HG02623 (cell line): ENCODE measurements at regions not wholly inside any gene's neighbourhood (a gene's known extent, or its start where the extent isn't known, plus 50 kb on each side); places are given as distances from the start of the nearest gene placed in this dataset.
A peak's percentile ranks its signal among the peaks of the same experiment; 100 is the strongest.

Experiments
- ATAC-seq: cut with Tn5 transposase; IDR thresholded peaks from one replicate; pipeline ENCODE4 v1.9.1; 2021; ENCODE audit warnings: moderate library complexity; ENCODE audit not compliant: unreplicated experiment

DNA sequence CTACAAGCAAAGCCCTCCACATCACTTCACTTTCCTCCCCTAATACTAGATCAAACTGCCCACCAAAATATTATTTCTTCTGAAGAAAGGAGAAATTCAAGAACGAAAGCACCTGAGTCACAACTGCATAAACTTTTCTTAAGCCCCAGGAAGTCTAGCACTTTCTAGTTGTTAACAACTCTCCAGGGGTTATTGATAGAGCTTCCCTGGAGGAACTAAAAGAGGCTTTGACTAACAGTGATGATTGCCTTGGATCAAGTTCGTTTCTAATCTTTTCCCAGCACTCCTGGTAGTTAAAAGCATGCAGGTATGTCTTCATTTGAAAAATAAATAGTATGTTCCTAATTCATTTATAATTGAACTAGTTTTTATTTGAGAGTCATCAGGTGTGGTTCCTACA, 917.0 kb downstream of the TUSC7 start:
- ATAC-seq = no peak

DNA sequence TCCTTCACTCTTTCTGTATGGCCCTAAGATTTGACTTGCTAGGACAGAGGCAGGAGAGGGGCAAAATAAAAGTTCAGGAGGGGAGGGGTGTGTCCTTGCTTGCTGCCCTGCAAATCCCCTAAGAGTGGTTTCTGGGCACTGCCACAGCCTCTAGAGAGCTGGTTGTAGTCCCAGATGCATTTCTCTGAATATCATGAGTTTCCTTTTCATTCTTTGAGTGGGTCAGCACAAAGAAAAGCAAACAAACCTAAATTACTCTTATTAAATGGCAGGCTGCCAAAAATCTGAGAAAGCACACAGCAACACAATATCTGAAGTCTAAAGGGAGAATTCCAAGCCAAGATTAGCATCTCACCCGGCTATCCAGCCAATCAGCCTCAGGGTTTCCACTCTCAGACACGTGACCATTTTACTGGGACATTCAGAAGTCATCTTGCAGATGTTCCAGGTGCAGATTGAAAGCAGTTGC, 919.3 kb downstream of the TUSC7 start:
- ATAC-seq = no peak

GRCh38 chr3:117629505-117629904, 919.9 kb downstream of the TUSC7 start:
- ATAC-seq = no peak

DNA sequence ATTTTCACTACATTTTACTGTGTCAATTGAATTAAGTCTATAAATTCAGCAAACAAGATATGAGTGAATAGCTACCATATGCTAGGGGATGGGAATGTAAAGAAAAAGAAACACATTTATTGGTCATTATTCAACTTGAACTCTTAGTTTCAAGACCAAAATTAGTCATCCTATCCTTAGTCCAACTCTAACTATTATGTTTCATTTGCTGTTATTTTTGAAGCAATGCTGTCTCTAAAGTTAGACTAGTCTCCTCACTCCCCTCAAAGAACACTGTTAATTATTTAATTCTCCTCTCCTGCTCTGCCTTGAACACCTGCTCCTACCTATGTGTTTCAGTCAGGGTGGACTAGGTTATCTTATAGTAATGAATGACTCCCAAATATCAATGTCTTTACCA, 920.9 kb downstream of the TUSC7 start:
- peak; percentile 50 for ATAC-seq

DNA sequence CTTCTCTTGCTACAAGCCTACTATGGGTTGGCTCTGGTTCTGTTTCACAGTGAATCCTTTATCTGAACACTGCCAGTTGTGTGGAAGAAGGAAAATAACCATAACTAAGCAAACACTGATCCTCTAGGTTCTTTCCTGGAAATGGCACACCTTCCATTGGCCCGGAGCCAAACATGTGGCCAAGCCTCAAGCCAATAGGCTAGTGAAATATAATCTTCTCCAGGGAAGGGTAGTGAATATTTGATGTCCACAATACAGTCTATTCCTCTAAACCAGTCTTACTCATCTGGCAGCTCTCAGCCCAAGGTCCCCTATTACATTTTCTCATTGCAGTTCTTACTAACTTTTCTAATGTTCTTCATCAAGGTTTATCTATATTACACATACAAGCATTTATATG, 921.3 kb downstream of the TUSC7 start:
- ATAC-seq = no peak

DNA sequence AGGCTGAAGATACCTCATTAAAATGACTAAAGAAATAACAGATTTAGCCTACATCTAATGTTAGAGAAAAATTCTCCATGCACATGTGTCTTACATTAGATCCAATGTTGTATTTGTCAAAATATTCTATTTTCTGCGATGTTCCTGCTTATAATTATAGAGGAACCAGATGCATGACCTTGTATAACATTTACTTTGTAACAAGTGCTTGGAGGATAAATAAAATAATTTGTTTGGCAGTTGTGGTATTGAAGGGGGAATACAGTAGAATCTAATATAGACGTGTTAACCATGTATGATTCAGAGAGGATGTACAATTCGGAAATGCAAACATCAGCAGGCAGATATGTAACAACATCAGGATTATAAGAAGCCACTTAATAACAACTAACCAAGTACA, 922.2 kb downstream of the TUSC7 start:
- ATAC-seq = no peak

DNA sequence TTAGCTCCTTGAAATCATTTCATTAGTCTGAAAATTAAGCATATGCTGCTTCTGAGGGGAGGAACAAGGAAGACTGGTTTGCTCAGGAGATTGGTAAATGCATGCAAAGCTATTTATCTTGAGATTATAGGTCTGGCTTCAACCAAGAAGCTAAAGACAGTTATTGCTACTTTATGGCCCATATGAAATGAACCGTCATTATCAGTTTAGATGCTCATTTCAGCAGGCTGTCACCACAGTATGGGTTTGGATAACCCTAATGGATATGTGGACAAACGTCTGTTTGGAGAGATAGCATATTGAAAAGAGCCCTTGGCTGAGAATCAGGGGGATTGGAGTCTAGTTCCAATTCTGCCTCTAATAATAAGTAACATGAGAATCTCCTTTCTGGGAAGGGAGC, 922.6 kb downstream of the TUSC7 start:
- no peak for ATAC-seq

- ATAC-seq = no peak
Measured at GRCh38 chr3:117633207-117633606, 923.6 kb downstream of the TUSC7 start.

DNA sequence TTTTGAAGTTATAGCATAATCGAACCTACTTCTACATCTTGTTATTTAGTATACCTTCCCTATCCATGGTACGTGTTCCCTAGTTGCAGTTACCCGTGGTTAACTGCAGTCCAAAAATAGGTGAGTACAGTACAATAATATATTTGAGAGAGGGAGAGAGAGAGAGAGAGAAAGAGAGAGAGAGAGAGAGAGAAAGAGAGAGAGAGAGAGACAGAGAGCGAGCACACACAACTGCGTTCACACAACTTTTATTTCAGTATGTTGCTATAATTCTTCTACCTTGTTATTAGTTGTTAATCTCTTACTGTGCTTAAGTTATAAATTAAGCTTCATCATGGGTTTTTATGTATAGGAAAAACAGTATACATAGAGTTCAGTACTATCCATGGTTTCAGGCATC, 928.1 kb downstream of the TUSC7 start:
- no peak for ATAC-seq

DNA sequence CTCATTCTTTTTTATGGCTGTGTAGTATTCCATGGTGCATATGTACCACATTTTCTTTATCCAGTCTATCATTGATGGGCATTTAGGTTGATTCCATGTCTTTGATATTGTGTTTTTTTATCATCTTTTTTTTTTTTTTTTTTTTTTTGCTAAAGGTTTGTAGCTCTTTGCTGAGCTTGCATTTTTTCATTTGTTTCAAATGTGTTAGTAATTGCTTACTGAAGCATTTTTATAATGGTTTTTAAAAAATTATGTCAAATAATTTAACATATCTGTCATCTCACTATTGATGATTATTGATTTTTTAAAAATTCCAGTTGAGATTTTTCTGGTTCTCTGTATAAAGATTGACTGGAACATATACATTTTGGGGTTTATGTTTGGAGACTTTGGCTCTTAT, 934.6 kb downstream of the TUSC7 start:
- no peak for ATAC-seq

DNA sequence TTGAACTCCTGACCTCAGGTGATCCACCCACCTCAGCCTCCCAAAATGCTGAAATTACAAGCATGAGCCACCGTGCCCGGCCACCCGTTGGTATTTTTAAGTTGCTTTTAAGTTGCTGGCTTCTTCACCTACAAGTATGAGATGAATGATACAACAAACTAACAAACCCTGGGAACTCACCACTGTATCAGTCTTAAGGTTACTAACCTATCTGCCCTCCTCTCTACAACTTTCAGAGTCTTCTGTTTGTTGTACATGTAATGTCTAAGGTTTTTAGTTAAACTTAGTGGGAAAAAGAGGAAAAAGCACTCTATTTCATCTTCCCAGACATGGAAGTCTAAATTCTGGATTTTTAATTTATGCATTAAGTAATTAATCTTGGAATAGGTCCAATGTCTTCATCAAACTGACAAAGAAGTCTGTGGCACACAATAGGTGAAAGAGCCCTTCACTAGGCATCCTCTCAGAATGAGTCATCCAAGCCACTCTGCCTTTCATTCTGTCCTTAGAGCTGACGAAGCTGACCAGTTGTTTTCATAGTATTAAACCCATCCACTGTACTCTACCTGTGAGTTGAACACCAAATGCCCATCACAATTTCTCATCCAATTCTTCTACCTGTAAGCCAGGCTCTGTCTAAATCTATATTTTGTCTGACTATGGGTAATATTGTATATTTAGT, 936.1 kb downstream of the TUSC7 start:
- ATAC-seq = peak; percentile 70

GRCh38 chr3:117647435-117647834, 937.9 kb downstream of the TUSC7 start:
- ATAC-seq = no peak

DNA sequence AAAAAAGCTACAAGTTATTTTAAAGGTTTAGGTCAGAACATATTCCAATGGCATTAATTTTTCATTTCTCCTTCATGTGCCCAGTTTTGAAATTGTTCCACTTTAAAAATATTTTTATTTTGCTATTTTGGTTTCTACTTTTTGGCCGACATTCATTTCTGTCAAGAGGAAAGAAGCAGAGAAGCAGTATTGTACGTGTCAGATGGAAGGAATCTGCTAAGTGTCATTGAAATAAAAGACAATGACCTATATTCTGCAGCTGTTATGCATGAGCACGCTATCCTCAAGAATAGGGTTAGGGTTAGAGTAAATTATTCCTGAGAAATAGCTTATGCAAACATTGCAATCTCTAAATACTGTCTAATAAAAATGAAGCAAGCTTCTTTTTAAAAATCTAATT, 941.7 kb downstream of the TUSC7 start:
- no peak for ATAC-seq

GRCh38 chr3:117656391-117656790, 946.8 kb downstream of the TUSC7 start:
- no peak for ATAC-seq

DNA sequence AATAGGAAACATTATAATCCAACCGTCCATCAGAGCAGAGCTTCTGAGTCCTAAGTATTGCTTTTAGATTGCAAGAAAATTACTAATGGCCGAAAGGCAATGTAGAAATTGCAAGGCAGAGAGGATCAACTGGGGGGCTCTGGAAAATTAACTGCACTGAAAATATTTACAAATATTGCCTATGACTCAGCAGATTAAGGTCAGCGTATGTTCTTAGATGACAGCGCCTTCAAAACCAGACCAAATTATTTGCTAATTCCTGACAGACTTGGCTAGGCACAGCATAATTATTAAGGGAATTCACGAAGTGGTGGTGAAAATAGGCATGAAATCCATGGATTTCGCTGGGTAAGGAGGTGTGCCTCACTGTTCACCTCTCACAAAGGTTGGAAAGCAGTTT, 947.7 kb downstream of the TUSC7 start:
- no peak for ATAC-seq

- ATAC-seq = no peak
Measured at GRCh38 chr3:117660941-117661817, 951.6 kb downstream of the TUSC7 start.

- ATAC-seq = no peak
Measured at GRCh38 chr3:117661818-117662095, 952.2 kb downstream of the TUSC7 start.

GRCh38 chr3:117665296-117665695, 955.7 kb downstream of the TUSC7 start:
- no peak for ATAC-seq

DNA sequence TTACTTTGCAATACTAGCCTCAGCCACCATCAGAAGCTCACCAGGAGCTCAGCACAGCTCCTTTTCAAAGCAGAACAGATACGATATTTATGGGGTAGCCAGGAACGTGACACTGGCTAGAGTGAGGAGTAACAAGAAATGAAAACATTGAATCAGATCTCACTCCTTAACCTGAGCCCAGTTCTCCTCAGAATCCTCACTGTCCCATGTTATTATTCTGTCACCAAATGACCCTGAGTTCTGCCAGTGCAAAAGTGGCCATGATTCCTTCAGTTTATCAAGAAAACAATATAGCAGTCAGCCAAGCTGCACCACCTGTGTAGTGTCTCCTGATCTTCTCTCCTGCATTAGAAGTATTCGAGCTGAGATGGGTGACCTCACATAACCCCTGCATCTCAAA, 956.7 kb downstream of the TUSC7 start:
- no peak for ATAC-seq

- ATAC-seq = no peak
Measured at GRCh38 chr3:117666812-117667211, 957.2 kb downstream of the TUSC7 start.

- no peak for ATAC-seq
Measured at GRCh38 chr3:117669774-117670173, 960.2 kb downstream of the TUSC7 start.

GRCh38 chr3:117671722-117672318, 962.2 kb downstream of the TUSC7 start:
- no peak for ATAC-seq
